ENCODE measurements at regions not wholly inside any gene's neighbourhood (a gene's known extent, or its start where the extent isn't known, plus 50 kb on each side); places are given as distances from the start of the nearest gene placed in this dataset.
"Not testable (repeated sequence)": the region's sequence is repeated elsewhere in the genome, so short reads cannot be mapped to it uniquely, and the experiment has no call there.

- Mint-ChIP-seq H3K9me3 (ENCODE audit: unreplicated experiment) (peaks cover 17% of the 10 kb centered on the region), H3K36me3 (ENCODE audit: insufficient read depth, unreplicated experiment) (peaks cover 13% of the 10 kb centered on the region), H3K4me1 (ENCODE audit: low read depth, unreplicated experiment) (peaks cover 17% of the 10 kb centered on the region)
- DNase-seq; H3K27me3 Mint-ChIP-seq (ENCODE audit: insufficient read depth, unreplicated experiment); H3K36me3 ChIP-seq (ENCODE audit: control insufficient read depth, insufficient read depth, low read length); H3K27me3 ChIP-seq (replicated peaks; ENCODE audit: control insufficient read depth, insufficient read depth, low read length); BruUV-seq (replicated peaks); H3K27ac Mint-ChIP-seq (ENCODE audit: unreplicated experiment); intact Hi-C loops (cut with micrococcal nuclease; ENCODE audit: unreplicated experiment); H3K4me3 ChIP-seq (ENCODE audit: low read depth, low read length); H3K4me3 Mint-ChIP-seq (ENCODE audit: unreplicated experiment); POLR2A ChIA-PET; CTCF ChIA-PET: not testable (repeated sequence)
- peaks cover 22% of the 10 kb centered on the region for H3K4me1 ChIP-seq
- H3K9me3 ChIP-seq: peaks cover 21% of the 10 kb centered on the region
Observed at GRCh38 chr3:32042867-32043266, 61.3 kb downstream of the ZNF860 start.

- POLR2A ChIA-PET: no interaction called here
- H3K27me3 ChIP-seq (replicated peaks; ENCODE audit: control insufficient read depth, insufficient read depth, low read length): no peaks in the 10 kb centered on the region
- intact Hi-C loops (cut with micrococcal nuclease; ENCODE audit: unreplicated experiment): loop anchor here (2.0 kb wide), 1 partner anchor 61 kb away; the partner anchor contains the start of gene GPD1L
- peaks cover 21% of the 10 kb centered on the region for H3K9me3 ChIP-seq
- peaks cover 22% of the 10 kb centered on the region for H3K4me1 ChIP-seq
- Mint-ChIP-seq H3K36me3 (ENCODE audit: insufficient read depth, unreplicated experiment) (peaks cover 13% of the 10 kb centered on the region), H3K27ac (ENCODE audit: unreplicated experiment) (peak overlapping the region; percentile 58), H3K27me3 (ENCODE audit: insufficient read depth, unreplicated experiment) (no peaks in the 10 kb centered on the region), H3K9me3 (ENCODE audit: unreplicated experiment) (peaks cover 23% of the 10 kb centered on the region), H3K4me3 (ENCODE audit: unreplicated experiment) (peak overlapping the region; percentile 49), H3K4me1 (ENCODE audit: low read depth, unreplicated experiment) (peaks cover 17% of the 10 kb centered on the region)
- H3K4me3 ChIP-seq (ENCODE audit: low read depth, low read length): no peak overlapping the region
- no TSS peak for BruUV-seq (replicated peaks)
- TF ChIP-seq, protein P1, sequence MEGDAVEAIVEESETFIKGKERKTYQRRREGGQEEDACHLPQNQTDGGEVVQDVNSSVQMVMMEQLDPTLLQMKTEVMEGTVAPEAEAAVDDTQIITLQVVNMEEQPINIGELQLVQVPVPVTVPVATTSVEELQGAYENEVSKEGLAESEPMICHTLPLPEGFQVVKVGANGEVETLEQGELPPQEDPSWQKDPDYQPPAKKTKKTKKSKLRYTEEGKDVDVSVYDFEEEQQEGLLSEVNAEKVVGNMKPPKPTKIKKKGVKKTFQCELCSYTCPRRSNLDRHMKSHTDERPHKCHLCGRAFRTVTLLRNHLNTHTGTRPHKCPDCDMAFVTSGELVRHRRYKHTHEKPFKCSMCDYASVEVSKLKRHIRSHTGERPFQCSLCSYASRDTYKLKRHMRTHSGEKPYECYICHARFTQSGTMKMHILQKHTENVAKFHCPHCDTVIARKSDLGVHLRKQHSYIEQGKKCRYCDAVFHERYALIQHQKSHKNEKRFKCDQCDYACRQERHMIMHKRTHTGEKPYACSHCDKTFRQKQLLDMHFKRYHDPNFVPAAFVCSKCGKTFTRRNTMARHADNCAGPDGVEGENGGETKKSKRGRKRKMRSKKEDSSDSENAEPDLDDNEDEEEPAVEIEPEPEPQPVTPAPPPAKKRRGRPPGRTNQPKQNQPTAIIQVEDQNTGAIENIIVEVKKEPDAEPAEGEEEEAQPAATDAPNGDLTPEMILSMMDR (IDR thresholded peaks at IDR 0.05; ENCODE audit: insufficient read depth in 1 of 2, low read depth in 1 of 2, low read length in 1 of 2, severe bottlenecking in 1 of 2, unreplicated experiment in 1 of 2): no peak
- CTCF ChIA-PET: interaction anchor here (0.8 to 1.2 kb wide), 3 partner anchors 10 to 63 kb away, joined by 3 to 4 read pairs (median 3); no protein-coding TSS in a partner anchor
- H3K36me3 ChIP-seq (ENCODE audit: control insufficient read depth, insufficient read depth, low read length): no peaks in the 10 kb centered on the region
- peak; percentile 64 for DNase-seq
Observed at GRCh38 chr3:32045091-32045915, 61.1 kb upstream of the GPD1L start.

DNA sequence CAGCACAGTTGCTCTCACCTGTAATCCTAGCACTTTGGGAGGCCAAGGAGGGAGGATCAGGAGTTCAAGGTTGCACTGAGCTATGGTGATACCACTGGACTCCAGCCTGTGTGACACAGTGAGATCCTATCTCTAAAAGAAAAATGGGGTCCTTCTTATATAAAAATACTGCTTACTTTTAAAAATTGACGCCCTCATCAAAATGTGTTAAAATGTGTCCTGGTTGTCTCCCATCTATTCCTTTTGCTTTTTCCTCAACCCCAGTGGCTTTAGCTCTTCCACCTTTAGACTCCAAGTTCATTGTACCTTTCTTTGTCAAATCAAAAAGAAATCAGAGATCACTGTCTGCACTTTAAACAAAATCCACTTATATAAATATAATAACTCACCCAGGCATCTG lies 60.3 kb upstream of the GPD1L start:
- ChIA-PET POLR2A (no interaction called here), CTCF (interaction anchor here (1.1 to 1.2 kb wide), 2 partner anchors 11 to 64 kb away, joined by 3 to 4 read pairs; no protein-coding TSS in a partner anchor)
- H3K4me1 Mint-ChIP-seq (ENCODE audit: low read depth, unreplicated experiment): peaks cover 17% of the 10 kb centered on the region
- Histone ChIP-seq H3K4me3 (ENCODE audit: low read depth, low read length) (no peak overlapping the region), H3K27me3 (replicated peaks; ENCODE audit: control insufficient read depth, insufficient read depth, low read length) (no peaks in the 10 kb centered on the region), H3K9me3 (peaks cover 21% of the 10 kb centered on the region), H3K36me3 (ENCODE audit: control insufficient read depth, insufficient read depth, low read length) (no peaks in the 10 kb centered on the region), H3K4me1 (peaks cover 22% of the 10 kb centered on the region)
- peaks cover 13% of the 10 kb centered on the region for H3K36me3 Mint-ChIP-seq (ENCODE audit: insufficient read depth, unreplicated experiment)
- no peak overlapping the region for H3K4me3 Mint-ChIP-seq (ENCODE audit: unreplicated experiment)
- no peak for DNase-seq
- intact Hi-C loops (cut with micrococcal nuclease; ENCODE audit: unreplicated experiment): no loop called here
- H3K27me3 Mint-ChIP-seq (ENCODE audit: insufficient read depth, unreplicated experiment): no peaks in the 10 kb centered on the region
- TF ChIP-seq, protein P1 (IDR thresholded peaks at IDR 0.05; ENCODE audit: insufficient read depth in 1 of 2, low read depth in 1 of 2, low read length in 1 of 2, severe bottlenecking in 1 of 2, unreplicated experiment in 1 of 2): no peak
- no peak overlapping the region for H3K27ac Mint-ChIP-seq (ENCODE audit: unreplicated experiment)
- no TSS peak for BruUV-seq (replicated peaks)
- peaks cover 23% of the 10 kb centered on the region for H3K9me3 Mint-ChIP-seq (ENCODE audit: unreplicated experiment)

All from Caco-2 (cell line).